NT2/D1 (cell line): ENCODE measurements at regions not wholly inside any gene's neighbourhood (a gene's known extent, or its start where the extent isn't known, plus 50 kb on each side); places are given as distances from the start of the nearest gene placed in this dataset.

Source experiments
- DNase-seq: peaks from one replicate; pipeline ENCODE4 v3.0.0-alpha.2; 2011; ENCODE audit warnings: low read depth, low spot score
- H3K27me3 ChIP-seq: 2 replicates; pipeline ENCODE4 v1.6.0; 2011; ENCODE audit warnings: mild to moderate bottlenecking; ENCODE audit not compliant: insufficient read length, insufficient read depth
- H3K36me3 ChIP-seq: 2 replicates; pipeline ENCODE4 v1.6.1; 2011; ENCODE audit warnings: mild to moderate bottlenecking, low read length, mixed read lengths; ENCODE audit not compliant: insufficient read depth, insufficient read length
- H3K4me1 ChIP-seq: 2 replicates; pipeline ENCODE4 v1.5.1; 2011; ENCODE audit not compliant: insufficient read depth, insufficient read length
- H3K4me3 ChIP-seq: 2 replicates; pipeline ENCODE4 v1.5.1; 2011; ENCODE audit warnings: low read depth; ENCODE audit not compliant: insufficient read length
- H3K9ac ChIP-seq: 2 replicates; pipeline ENCODE4 v1.6.0; 2011; ENCODE audit warnings: low read depth; ENCODE audit not compliant: insufficient read length
- H3K9me3 ChIP-seq: 2 replicates; pipeline ENCODE4 v1.5.1; 2011; ENCODE audit warnings: mild to moderate bottlenecking, low read length; ENCODE audit not compliant: insufficient read depth
- SUZ12 ChIP-seq: IDR thresholded peaks from 2 replicates; pipeline ENCODE4 v1.6.1; 2011; ENCODE audit not compliant: insufficient read length, insufficient read depth; ENCODE audit errors: extremely low read depth
- YY1 ChIP-seq: IDR thresholded peaks from 2 replicates; pipeline ENCODE4 v1.6.1; 2011; ENCODE audit not compliant: insufficient read length, insufficient read depth
- ZNF274 ChIP-seq: IDR thresholded peaks from 2 replicates; pipeline ENCODE4 v1.6.1; 2011; ENCODE audit warnings: mild to moderate bottlenecking, low read depth, low read length

DNA sequence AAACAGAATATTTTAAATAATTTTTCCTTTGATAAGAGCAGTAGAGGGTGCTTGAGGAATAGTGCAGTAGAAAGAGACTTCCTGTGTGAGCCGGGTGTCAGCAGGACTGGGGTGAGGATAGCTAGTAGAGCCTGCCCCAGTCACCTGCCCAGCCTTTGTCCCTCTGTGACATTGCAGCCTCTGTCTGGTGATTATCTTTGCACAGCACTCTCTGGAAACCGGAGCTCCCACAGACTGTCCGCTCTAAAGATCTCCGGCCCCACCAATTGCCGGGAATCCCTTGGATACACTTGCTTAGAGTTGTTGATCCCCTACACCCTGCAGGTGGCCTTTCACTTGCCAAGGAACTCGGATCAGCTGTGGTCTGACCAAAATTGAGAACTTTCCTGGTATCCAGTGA lies 1081.3 kb upstream of the TMEFF2 start:
- Histone ChIP-seq H3K4me1 (no peaks in the 10 kb centered on the region), H3K9ac (no peak overlapping the region), H3K9me3 (no peaks in the 10 kb centered on the region), H3K4me3 (no peak overlapping the region), H3K27me3 (no peaks in the 10 kb centered on the region), H3K36me3 (no peaks in the 10 kb centered on the region)
- no peak for DNase-seq
- TF ChIP-seq ZNF274, result no peak
- TF ChIP-seq YY1, result no peak
- no peak for TF ChIP-seq SUZ12

DNA sequence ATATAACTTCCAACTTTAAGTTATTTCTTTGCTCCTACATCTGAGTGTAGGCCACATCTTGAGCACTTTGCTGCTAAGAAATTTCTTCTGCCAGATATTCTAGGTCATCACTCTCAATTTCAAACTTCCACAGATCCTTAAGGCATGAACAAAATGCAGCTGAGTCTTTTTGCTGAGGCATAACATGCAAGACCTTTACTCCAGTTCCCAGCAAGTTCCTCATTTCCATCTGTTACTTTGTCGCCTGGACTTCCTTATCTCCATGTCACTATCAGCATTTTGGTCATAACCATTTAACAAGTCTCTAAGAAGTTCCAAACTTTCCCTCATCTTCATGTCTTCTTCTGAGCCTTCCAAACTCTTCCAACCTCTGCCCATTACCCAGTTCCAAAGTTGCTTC lies 1077.3 kb upstream of the TMEFF2 start:
- TF ChIP-seq SUZ12 (no peak), ZNF274 (no peak), YY1 (no peak)
- Histone ChIP-seq H3K36me3 (no peaks in the 10 kb centered on the region), H3K9me3 (no peaks in the 10 kb centered on the region), H3K27me3 (no peaks in the 10 kb centered on the region), H3K4me1 (no peaks in the 10 kb centered on the region), H3K4me3 (no peak overlapping the region), H3K9ac (no peak overlapping the region)
- no peak for DNase-seq

GRCh38 chr2:193270816-193271215 lies 1076.1 kb upstream of the TMEFF2 start:
- no peak for DNase-seq
- Histone ChIP-seq H3K4me3 (no peak overlapping the region), H3K4me1 (no peaks in the 10 kb centered on the region), H3K36me3 (no peaks in the 10 kb centered on the region), H3K9ac (no peak overlapping the region), H3K9me3 (no peaks in the 10 kb centered on the region), H3K27me3 (no peaks in the 10 kb centered on the region)
- TF ChIP-seq ZNF274 (no peak), YY1 (no peak), SUZ12 (no peak)

- H3K27me3 ChIP-seq, result no peaks in the 10 kb centered on the region
- no peaks in the 10 kb centered on the region for H3K4me1 ChIP-seq
- H3K9me3 ChIP-seq, result no peaks in the 10 kb centered on the region
- no peak for DNase-seq
- H3K36me3 ChIP-seq, result no peaks in the 10 kb centered on the region
- no peak overlapping the region for H3K9ac ChIP-seq
- TF ChIP-seq ZNF274, result no peak
- H3K4me3 ChIP-seq, result no peak overlapping the region
These were observed 1072.8 kb upstream of the TMEFF2 start for GRCh38 chr2:193267496-193268002.

DNA sequence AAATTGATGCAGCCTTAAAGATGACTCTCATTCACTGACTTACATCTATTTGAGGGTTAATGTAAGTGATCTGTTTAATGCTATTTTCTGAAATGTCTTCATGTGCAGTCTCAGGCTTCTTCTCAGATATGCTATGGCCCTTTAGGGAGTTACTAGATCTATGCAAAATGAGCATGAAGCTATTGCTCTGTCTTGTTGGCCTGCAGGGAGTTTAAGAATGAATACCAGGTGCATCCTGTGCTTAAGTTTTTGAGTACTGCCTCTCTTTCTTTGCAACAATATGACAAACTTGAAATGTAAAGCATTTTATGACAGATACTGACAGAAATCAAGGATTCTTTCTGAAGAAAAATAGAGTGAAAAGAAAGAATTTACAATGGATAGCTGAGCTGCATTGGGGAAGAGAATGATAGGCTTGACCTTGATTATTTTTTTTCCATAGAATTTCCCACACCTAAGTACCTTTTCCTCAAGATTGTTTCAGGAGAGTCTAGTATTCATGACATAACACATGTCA lies 1058.3 kb upstream of the TMEFF2 start:
- no peaks in the 10 kb centered on the region for H3K9me3 ChIP-seq
- no peaks in the 10 kb centered on the region for H3K27me3 ChIP-seq
- H3K36me3 ChIP-seq, result no peaks in the 10 kb centered on the region
- H3K4me1 ChIP-seq, result no peaks in the 10 kb centered on the region
- DNase-seq, result no peak
- no peak overlapping the region for H3K9ac ChIP-seq
- TF ChIP-seq SUZ12 (no peak), YY1 (no peak), ZNF274 (no peak)
- H3K4me3 ChIP-seq, result no peak overlapping the region

DNA sequence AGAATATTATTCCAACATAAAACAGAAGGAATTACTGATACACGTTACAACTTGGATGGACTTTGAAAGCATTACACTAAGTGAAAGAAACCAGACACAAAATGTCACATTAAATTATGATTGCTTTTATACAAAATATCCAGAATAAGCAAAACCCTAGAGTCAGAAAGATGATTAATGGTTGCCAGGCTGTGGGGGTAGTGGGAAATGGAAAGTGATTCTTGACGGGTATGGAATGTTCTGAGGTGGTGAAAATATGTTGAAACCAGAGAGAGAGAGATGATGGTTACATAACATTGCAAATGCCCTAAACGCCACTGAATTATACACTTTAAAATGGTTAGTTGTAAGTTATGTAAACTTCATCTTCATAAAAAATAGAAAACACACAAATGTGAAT lies 1057.2 kb upstream of the TMEFF2 start:
- TF ChIP-seq YY1, result no peak
- TF ChIP-seq SUZ12, result no peak
- no peak for TF ChIP-seq ZNF274
- Histone ChIP-seq H3K9me3 (no peaks in the 10 kb centered on the region), H3K4me1 (no peaks in the 10 kb centered on the region), H3K9ac (no peak overlapping the region), H3K36me3 (no peaks in the 10 kb centered on the region), H3K27me3 (no peaks in the 10 kb centered on the region), H3K4me3 (no peak overlapping the region)
- DNase-seq, result no peak

DNA sequence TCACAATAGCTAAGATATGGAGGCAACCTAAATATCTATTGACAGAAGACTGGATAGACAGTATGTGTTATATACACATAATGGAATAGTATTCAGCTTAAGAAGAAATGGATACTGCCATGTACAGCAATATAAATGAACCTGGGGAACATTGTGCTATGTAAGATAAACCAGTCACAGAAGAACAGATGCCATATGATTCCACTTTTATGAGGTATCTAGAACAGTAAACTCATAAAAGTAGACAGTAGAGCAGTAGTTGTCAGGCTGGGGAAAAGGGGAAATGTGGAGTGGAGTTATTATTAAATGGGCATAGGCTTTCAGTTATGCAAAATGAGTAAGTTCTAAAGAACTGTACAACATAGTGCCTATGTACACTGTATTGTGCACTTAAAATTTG lies 1055.7 kb upstream of the TMEFF2 start:
- Histone ChIP-seq H3K9ac (no peak overlapping the region), H3K27me3 (no peaks in the 10 kb centered on the region), H3K4me1 (no peaks in the 10 kb centered on the region), H3K4me3 (no peak overlapping the region), H3K9me3 (no peaks in the 10 kb centered on the region), H3K36me3 (no peaks in the 10 kb centered on the region)
- no peak for DNase-seq
- TF ChIP-seq YY1, result no peak
- TF ChIP-seq SUZ12, result no peak
- no peak for TF ChIP-seq ZNF274
